WTC11 (cell line): ENCODE measurements at regions not wholly inside any gene's neighbourhood (a gene's known extent, or its start where the extent isn't known, plus 50 kb on each side); places are given as distances from the start of the nearest gene placed in this dataset.

Experiments
- ATAC-seq: fragments of 200-7000 bp; cut with Tn5 transposase; 2 replicates; pipeline ENCODE4 v1.10.0; 2021; ENCODE audit warnings: mild to moderate bottlenecking, moderate library complexity
- CTCF ChIA-PET: fragments of 300-600 bp; sonication (Branson Sonifier 250); formaldehyde crosslinking; loops from one replicate; lab custom pipeline; 2021; ENCODE audit warnings: antibody characterized with exemption; lab: Charles Lee
- POLR2A ChIA-PET: fragments of 350-600 bp; sonication (Branson Sonifier 250); formaldehyde crosslinking; loops from one replicate; lab custom pipeline; 2021; ENCODE audit warnings: antibody characterized with exemption; lab: Charles Lee
- DNase-seq: peaks from one replicate; pipeline ENCODE4 v3.0.0; 2021; ENCODE audit warnings: low spot score
- H3K27ac Mint-ChIP-seq: 2 replicates; pipeline ENCODE4 v1.8.0; 2021; ENCODE audit warnings: mixed read lengths
- H3K27me3 Mint-ChIP-seq: 2 replicates; pipeline ENCODE4 v1.8.0; 2021; ENCODE audit warnings: low read depth, mild to moderate bottlenecking, moderate library complexity, mixed read lengths
- H3K36me3 Mint-ChIP-seq: 2 replicates; pipeline ENCODE4 v1.8.0; 2021; ENCODE audit warnings: mixed read lengths
- H3K4me1 Mint-ChIP-seq: 2 replicates; pipeline ENCODE4 v1.8.0; 2022; ENCODE audit warnings: mixed read lengths
- H3K4me3 Mint-ChIP-seq: 2 replicates; pipeline ENCODE4 v1.8.0; 2021; ENCODE audit warnings: mild to moderate bottlenecking, moderate library complexity, mixed read lengths
- H3K9me3 Mint-ChIP-seq: 2 replicates; pipeline ENCODE4 v1.8.0; 2021; ENCODE audit warnings: mixed read lengths
- AR ChIP-seq: fragments of 250-450 bp; sonication (Bioruptor Pico); IDR thresholded peaks from 2 replicates; pipeline ENCODE4 v1.9.0; 2021; ENCODE audit warnings: mild to moderate bottlenecking
- CREB1 ChIP-seq: sonication (generic); formaldehyde crosslinking; IDR thresholded peaks from 2 replicates; pipeline ENCODE4 v1.8.0; 2023; ENCODE audit warnings: mild to moderate bottlenecking, missing genetic modification reagents
- ELF4 ChIP-seq: sonication (generic); formaldehyde crosslinking; IDR thresholded peaks from 2 replicates; pipeline ENCODE4 v1.8.1; 2022; ENCODE audit warnings: low read depth, mild to moderate bottlenecking, moderate library complexity, missing genetic modification reagents
- ETV6 ChIP-seq: sonication (generic); formaldehyde crosslinking; IDR thresholded peaks from 2 replicates; pipeline ENCODE4 v1.8.1; 2022; ENCODE audit warnings: mild to moderate bottlenecking, missing genetic modification reagents
- GABPB1 ChIP-seq: sonication (generic); formaldehyde crosslinking; IDR thresholded peaks from 2 replicates; pipeline ENCODE4 v1.8.1; 2023; ENCODE audit warnings: mild to moderate bottlenecking, missing genetic modification reagents
- KAT7 ChIP-seq: sonication (generic); formaldehyde crosslinking; IDR thresholded peaks from 2 replicates; pipeline ENCODE4 v1.8.1; 2023; ENCODE audit warnings: missing genetic modification reagents, mild to moderate bottlenecking, borderline replicate concordance
- NR1H2 ChIP-seq: sonication (generic); formaldehyde crosslinking; IDR thresholded peaks from 2 replicates; pipeline ENCODE4 v1.9.0; 2021; ENCODE audit warnings: mild to moderate bottlenecking, moderate library complexity, missing genetic modification reagents
- NR3C1 ChIP-seq: sonication (generic); formaldehyde crosslinking; conservative IDR thresholded peaks from 2 replicates; pipeline ENCODE4 v1.8.1; 2023; ENCODE audit warnings: low read depth, mild to moderate bottlenecking, missing genetic modification reagents
- OVOL2 ChIP-seq: fragments of 250-450 bp; sonication (Bioruptor Pico); IDR thresholded peaks from 2 replicates; pipeline ENCODE4 v1.9.0; 2021; ENCODE audit warnings: mild to moderate bottlenecking, borderline replicate concordance
- PRRX2 ChIP-seq: fragments of 250-450 bp; sonication (Bioruptor Pico); IDR thresholded peaks from 2 replicates; pipeline ENCODE4 v1.8.0; 2021; ENCODE audit warnings: mild to moderate bottlenecking
- RELA ChIP-seq: sonication (generic); formaldehyde crosslinking; IDR thresholded peaks from 2 replicates; pipeline ENCODE4 v1.8.1; 2022; ENCODE audit warnings: missing genetic modification reagents, mild to moderate bottlenecking, borderline replicate concordance
- RORB ChIP-seq: fragments of 250-450 bp; sonication (Bioruptor Pico); IDR thresholded peaks from 2 replicates; pipeline ENCODE4 v1.9.0; 2021; ENCODE audit warnings: mild to moderate bottlenecking
- SP1 ChIP-seq: sonication (generic); formaldehyde crosslinking; conservative IDR thresholded peaks from 2 replicates; pipeline ENCODE4 v1.8.1; 2022; ENCODE audit warnings: missing genetic modification reagents
- TEAD1 ChIP-seq: sonication (generic); formaldehyde crosslinking; IDR thresholded peaks from 2 replicates; pipeline ENCODE4 v1.8.0; 2022; ENCODE audit warnings: mild to moderate bottlenecking, missing genetic modification reagents
- TEAD4 ChIP-seq: sonication (generic); formaldehyde crosslinking; IDR thresholded peaks from 2 replicates; pipeline ENCODE4 v1.8.0; 2022; ENCODE audit warnings: mild to moderate bottlenecking, missing genetic modification reagents
- USF2 ChIP-seq: sonication (generic); formaldehyde crosslinking; IDR thresholded peaks from 2 replicates; pipeline ENCODE4 v1.8.1; 2023; ENCODE audit warnings: mild to moderate bottlenecking, missing genetic modification reagents, moderate library complexity
- ZMAT4 ChIP-seq: fragments of 250-450 bp; sonication (Bioruptor Pico); IDR thresholded peaks from 2 replicates; pipeline ENCODE4 v1.9.0; 2021; ENCODE audit warnings: mild to moderate bottlenecking
- ZNF317 ChIP-seq: sonication (generic); formaldehyde crosslinking; IDR thresholded peaks from 2 replicates; pipeline ENCODE4 v1.8.1; 2023; ENCODE audit warnings: low read depth, mild to moderate bottlenecking, moderate library complexity, missing genetic modification reagents, borderline replicate concordance
- ZNF416 ChIP-seq: fragments of 250-450 bp; sonication (Bioruptor Pico); IDR thresholded peaks from 2 replicates; pipeline ENCODE4 v1.9.0; 2021; ENCODE audit warnings: mild to moderate bottlenecking, inconsistent platforms
- ZNF671 ChIP-seq: fragments of 250-450 bp; sonication (Bioruptor Pico); IDR thresholded peaks from 2 replicates; pipeline ENCODE4 v1.8.0; 2021; ENCODE audit warnings: mild to moderate bottlenecking

GRCh38 chr18:56511996-56512395 is 126.4 kb downstream of the TXNL1 start:
- H3K36me3 Mint-ChIP-seq = no peaks in the 10 kb centered on the region

GRCh38 chr18:56510108-56510507 is 128.3 kb downstream of the TXNL1 start:
- no peak for TF ChIP-seq ETV6 (CRISPR knock-in tag)
- TF ChIP-seq TEAD1 (CRISPR knock-in tag) = no peak
- no peak for TF ChIP-seq USF2
- no peak for TF ChIP-seq RORB (CRISPR knock-in tag)
- TF ChIP-seq OVOL2 (CRISPR knock-in tag) = no peak
- TF ChIP-seq NR3C1 (CRISPR knock-in tag) = no peak
- TF ChIP-seq PRRX2 (CRISPR knock-in tag) = no peak
- no peak for TF ChIP-seq CREB1 (CRISPR knock-in tag)
- TF ChIP-seq RELA = no peak
- no peak for TF ChIP-seq NR1H2 (CRISPR knock-in tag)
- no peak for TF ChIP-seq ZNF317 (CRISPR knock-in tag)
- no peak for TF ChIP-seq TEAD4 (CRISPR knock-in tag)
- peaks cover 3% of the 10 kb centered on the region; the same call in 1 of the 2 replicates for H3K9me3 Mint-ChIP-seq
- peaks cover 23% of the 10 kb centered on the region for H3K4me1 Mint-ChIP-seq
- H3K4me3 Mint-ChIP-seq = no peak overlapping the region
- ATAC-seq = no peak
- DNase-seq = no peak
- H3K27me3 Mint-ChIP-seq = peaks cover 3% of the 10 kb centered on the region; the same call in 1 of the 2 replicates
- CTCF ChIA-PET = no interaction called here
- H3K27ac Mint-ChIP-seq = no peak overlapping the region
- POLR2A ChIA-PET = no interaction called here
- 0 out of 2 replicates have a peak, but pooled peaks cover 2% of the 10 kb centered on the region for H3K36me3 Mint-ChIP-seq

More at GRCh38 chr18:56511996-56512395, 126.4 kb downstream of the TXNL1 start:
- ChIA-PET POLR2A (no interaction called here), CTCF (no interaction called here)
- no peak for TF ChIP-seq SP1
- TF ChIP-seq KAT7 (CRISPR knock-in tag) = no peak
- Mint-ChIP-seq H3K27ac (no peak overlapping the region), H3K4me3 (no peak overlapping the region), H3K4me1 (peaks cover 23% of the 10 kb centered on the region), H3K9me3 (peaks cover under 1% of the 10 kb centered on the region; the same call in 1 of the 2 replicates), H3K27me3 (0 out of 2 replicates have a peak, but pooled peaks cover 3% of the 10 kb centered on the region)
- DNase-seq (no peak), ATAC-seq (no peak)

GRCh38 chr18:56509656-56510055 is 128.7 kb downstream of the TXNL1 start:
- Mint-ChIP-seq H3K36me3 (0 out of 2 replicates have a peak, but pooled peaks cover 2% of the 10 kb centered on the region), H3K4me1 (peaks cover 23% of the 10 kb centered on the region), H3K27me3 (peaks cover 3% of the 10 kb centered on the region; the same call in 1 of the 2 replicates), H3K4me3 (no peak overlapping the region), H3K27ac (no peak overlapping the region), H3K9me3 (peaks cover 3% of the 10 kb centered on the region; the same call in 1 of the 2 replicates)
- DNase-seq = no peak
- ChIA-PET POLR2A (no interaction called here), CTCF (no interaction called here)
- ATAC-seq = no peak
- TF ChIP-seq ZNF671 (CRISPR knock-in tag) = no peak

- CTCF ChIA-PET = no interaction called here
- Mint-ChIP-seq H3K4me3 (no peak overlapping the region), H3K36me3 (0 out of 2 replicates have a peak, but pooled peaks cover 2% of the 10 kb centered on the region), H3K9me3 (peaks cover 3% of the 10 kb centered on the region; the same call in 1 of the 2 replicates), H3K27me3 (peaks cover 3% of the 10 kb centered on the region; the same call in 1 of the 2 replicates), H3K27ac (no peak overlapping the region), H3K4me1 (peaks cover 23% of the 10 kb centered on the region)
- POLR2A ChIA-PET = no interaction called here
- TF ChIP-seq GABPB1 (no peak), ZNF416 (no peak), ELF4 (CRISPR knock-in tag) (no peak), ZMAT4 (CRISPR knock-in tag) (no peak), AR (CRISPR knock-in tag) (no peak)
- DNase-seq (no peak), ATAC-seq (no peak)
Measured at GRCh38 chr18:56508370-56509036, 129.9 kb downstream of the TXNL1 start.
